ENCODE measurements at regions not wholly inside any gene's neighbourhood (a gene's known extent, or its start where the extent isn't known, plus 50 kb on each side); places are given as distances from the start of the nearest gene placed in this dataset.
A peak's percentile ranks its signal among the peaks of the same experiment; 100 is the strongest.

GRCh38 chr3:187955587-187955952 lies 198.4 kb upstream of the LPP start:
- DNase-seq: no peak

GRCh38 chr3:187957165-187957581 lies 196.8 kb upstream of the LPP start:
- DNase-seq: no peak

GRCh38 chr3:187957582-187957981 lies 196.4 kb upstream of the LPP start:
- no peak for DNase-seq

GRCh38 chr3:187958432-187959003 lies 195.4 kb upstream of the LPP start:
- DNase-seq: no peak

GRCh38 chr3:187960820-187961219 lies 193.1 kb upstream of the LPP start:
- DNase-seq: peak; percentile 46

- no peak for DNase-seq
These were observed 192.6 kb upstream of the LPP start for GRCh38 chr3:187961366-187961765.

GRCh38 chr3:187963003-187963676 lies 190.8 kb upstream of the LPP start:
- DNase-seq: no peak

GRCh38 chr3:187963677-187964385 lies 190.1 kb upstream of the LPP start:
- DNase-seq: no peak

GRCh38 chr3:187964760-187965159 lies 189.2 kb upstream of the LPP start:
- DNase-seq: no peak

- DNase-seq: no peak
These were observed 187.9 kb upstream of the LPP start for GRCh38 chr3:187966096-187966495.

- DNase-seq: no peak
These were observed 187.1 kb upstream of the LPP start for GRCh38 chr3:187966636-187967406.

GRCh38 chr3:187967993-187968392 lies 186.0 kb upstream of the LPP start:
- peak; percentile 37 for DNase-seq

GRCh38 chr3:187968883-187969580 lies 184.9 kb upstream of the LPP start:
- DNase-seq: peak; percentile 75

GRCh38 chr3:187969581-187969950 lies 184.4 kb upstream of the LPP start:
- DNase-seq: no peak

GRCh38 chr3:187970106-187970505 lies 183.9 kb upstream of the LPP start:
- DNase-seq: no peak

- DNase-seq: no peak
These were observed 182.3 kb upstream of the LPP start for GRCh38 chr3:187971629-187972028.

- DNase-seq: no peak
These were observed 181.5 kb upstream of the LPP start for GRCh38 chr3:187972454-187972853.

- no peak for DNase-seq
These were observed 179.7 kb upstream of the LPP start for GRCh38 chr3:187973977-187974870.

- no peak for DNase-seq
These were observed 179.1 kb upstream of the LPP start for GRCh38 chr3:187974871-187975271.

- peak; percentile 39 for DNase-seq
These were observed 178.2 kb upstream of the LPP start for GRCh38 chr3:187975561-187976364.

GRCh38 chr3:187976365-187976900 lies 177.5 kb upstream of the LPP start:
- no peak for DNase-seq
